HG02973 (cell line): ENCODE measurements at regions not wholly inside any gene's neighbourhood (a gene's known extent, or its start where the extent isn't known, plus 50 kb on each side); places are given as distances from the start of the nearest gene placed in this dataset.
"Not testable (repeated sequence)": the region's sequence is repeated elsewhere in the genome, so short reads cannot be mapped to it uniquely, and the experiment has no call there.

ENCODE experiments used
- ATAC-seq: cut with Tn5 transposase; IDR thresholded peaks from one replicate; pipeline ENCODE4 v1.9.1; 2021; ENCODE audit warnings: moderate library complexity; ENCODE audit not compliant: unreplicated experiment

- ATAC-seq = no peak
These were observed 536.0 kb downstream of the TMEM135 start for GRCh38 chr11:87573708-87574107.

GRCh38 chr11:87572881-87573280 lies 535.1 kb downstream of the TMEM135 start:
- ATAC-seq = no peak

GRCh38 chr11:87560352-87560751 lies 522.6 kb downstream of the TMEM135 start:
- ATAC-seq = no peak

- ATAC-seq = not testable (repeated sequence)
These were observed 522.1 kb downstream of the TMEM135 start for GRCh38 chr11:87559852-87560251.

- ATAC-seq = no peak
These were observed 517.4 kb downstream of the TMEM135 start for GRCh38 chr11:87555101-87555500.

- no peak for ATAC-seq
These were observed 511.1 kb downstream of the TMEM135 start for GRCh38 chr11:87548797-87549196.

GRCh38 chr11:87545858-87546257 lies 508.1 kb downstream of the TMEM135 start:
- ATAC-seq = no peak

- no peak for ATAC-seq
These were observed 501.9 kb downstream of the TMEM135 start for GRCh38 chr11:87539596-87539995.

GRCh38 chr11:87536565-87536964 lies 498.8 kb downstream of the TMEM135 start:
- no peak for ATAC-seq

- ATAC-seq = no peak
These were observed 498.3 kb downstream of the TMEM135 start for GRCh38 chr11:87536016-87536415.

GRCh38 chr11:87535513-87535912 lies 497.8 kb downstream of the TMEM135 start:
- no peak for ATAC-seq

GRCh38 chr11:87531835-87532234 lies 494.1 kb downstream of the TMEM135 start:
- ATAC-seq = not testable (repeated sequence)

- no peak for ATAC-seq
These were observed 491.8 kb downstream of the TMEM135 start for GRCh38 chr11:87529486-87529885.

GRCh38 chr11:87528752-87529151 lies 491.0 kb downstream of the TMEM135 start:
- ATAC-seq = no peak

GRCh38 chr11:87523276-87523675 lies 485.5 kb downstream of the TMEM135 start:
- no peak for ATAC-seq

- ATAC-seq = no peak
These were observed 480.5 kb downstream of the TMEM135 start for GRCh38 chr11:87518266-87518665.

- ATAC-seq = no peak
These were observed 479.6 kb downstream of the TMEM135 start for GRCh38 chr11:87517351-87517750.

- not testable (repeated sequence) for ATAC-seq
These were observed 470.0 kb downstream of the TMEM135 start for GRCh38 chr11:87507722-87508121.

- ATAC-seq = not testable (repeated sequence)
These were observed 469.2 kb downstream of the TMEM135 start for GRCh38 chr11:87506946-87507345.

GRCh38 chr11:87501388-87501787 lies 463.7 kb downstream of the TMEM135 start:
- ATAC-seq = no peak

- ATAC-seq = not testable (repeated sequence)
These were observed 457.2 kb downstream of the TMEM135 start for GRCh38 chr11:87494936-87495335.

GRCh38 chr11:87494026-87494425 lies 456.3 kb downstream of the TMEM135 start:
- ATAC-seq = not testable (repeated sequence)

GRCh38 chr11:87493516-87493915 lies 455.8 kb downstream of the TMEM135 start:
- no peak for ATAC-seq

- no peak for ATAC-seq
These were observed 453.6 kb downstream of the TMEM135 start for GRCh38 chr11:87491381-87491780.
